GM12872 (cell line): ENCODE measurements at regions not wholly inside any gene's neighbourhood (a gene's known extent, or its start where the extent isn't known, plus 50 kb on each side); places are given as distances from the start of the nearest gene placed in this dataset.

Source experiments
- CTCF ChIP-seq: IDR thresholded peaks from 3 replicates; pipeline ENCODE4 v1.5.1; 2011; ENCODE audit warnings: low read depth, mild to moderate bottlenecking, low read length, moderate library complexity; ENCODE audit not compliant: insufficient read depth

- TF ChIP-seq CTCF = no peak
Measured at GRCh38 chr2:120554625-120555032, 181.0 kb upstream of the GLI2 start.

GRCh38 chr2:120555092-120555491, 180.6 kb upstream of the GLI2 start:
- TF ChIP-seq CTCF = no peak

GRCh38 chr2:120556911-120557310, 178.8 kb upstream of the GLI2 start:
- TF ChIP-seq CTCF = no peak

GRCh38 chr2:120558847-120559246, 176.8 kb upstream of the GLI2 start:
- no peak for TF ChIP-seq CTCF

GRCh38 chr2:120559401-120559800, 176.3 kb upstream of the GLI2 start:
- TF ChIP-seq CTCF = no peak

- TF ChIP-seq CTCF = no peak
Measured at GRCh38 chr2:120560330-120560729, 175.3 kb upstream of the GLI2 start.

- no peak for TF ChIP-seq CTCF
Measured at GRCh38 chr2:120561379-120562035, 174.2 kb upstream of the GLI2 start.
